ENCODE measurements at regions not wholly inside any gene's neighbourhood (a gene's known extent, or its start where the extent isn't known, plus 50 kb on each side); places are given as distances from the start of the nearest gene placed in this dataset.

- no peak for TF ChIP-seq CTCF (IDR thresholded peaks at IDR 0.05; ENCODE audit: low read depth, low read length, poor library complexity, severe bottlenecking)
- no peak for TF ChIP-seq EZH2phosphoT487 (IDR thresholded peaks at IDR 0.05; ENCODE audit: borderline replicate concordance, low read length)
Measured at GRCh38 chr12:27187697-27188096, 56.4 kb upstream of the STK38L start.
